GM12891 (cell line): ENCODE measurements at regions not wholly inside any gene's neighbourhood (a gene's known extent, or its start where the extent isn't known, plus 50 kb on each side); places are given as distances from the start of the nearest gene placed in this dataset.

ENCODE experiments used
- POLR2A ChIP-seq: IDR thresholded peaks from 2 replicates; pipeline ENCODE4 v1.6.1; 2011; ENCODE audit warnings: low read depth, low read length, control low read depth
- POLR2AphosphoS5 ChIP-seq: IDR thresholded peaks from 2 replicates; pipeline ENCODE4 v1.6.1; 2011; ENCODE audit warnings: low read depth, low read length, control low read depth
- SPI1 ChIP-seq: IDR thresholded peaks from 2 replicates; pipeline ENCODE4 v1.6.1; 2011; ENCODE audit warnings: low read depth, low read length, control low read depth

- TF ChIP-seq POLR2A (no peak), POLR2AphosphoS5 (no peak), SPI1 (no peak)
These were observed 101.0 kb upstream of the CERS6 start for GRCh38 chr2:168355121-168355520.
